ENCODE measurements at regions not wholly inside any gene's neighbourhood (a gene's known extent, or its start where the extent isn't known, plus 50 kb on each side); places are given as distances from the start of the nearest gene placed in this dataset.

GRCh38 chr5:147095740-147096139, 139.1 kb upstream of the STK32A start (continued):
- TF ChIP-seq REST (IDR thresholded peaks at IDR 0.05; ENCODE audit: low read depth) (no peak), SIN3A (IDR thresholded peaks at IDR 0.05; ENCODE audit: low read depth) (no peak), MAX (IDR thresholded peaks at IDR 0.05) (no peak), ELF1 (IDR thresholded peaks at IDR 0.05; ENCODE audit: borderline replicate concordance, low read depth) (no peak), ZNF274 (IDR thresholded peaks at IDR 0.05; ENCODE audit: low read depth, low read length) (no peak), ZFX (IDR thresholded peaks at IDR 0.05) (no peak), CEBPB (IDR thresholded peaks at IDR 0.05; ENCODE audit: low read depth) (no peak), RAD21 (IDR thresholded peaks at IDR 0.05; ENCODE audit: low read depth) (no peak), EZH2 (IDR thresholded peaks at IDR 0.05) (no peak), POLR2AphosphoS5 (IDR thresholded peaks at IDR 0.05; ENCODE audit: low read depth, low read length) (no peak), EGR1 (IDR thresholded peaks at IDR 0.05; ENCODE audit: low read depth) (no peak), CBX3 (IDR thresholded peaks at IDR 0.05; ENCODE audit: low read depth) (no peak), SP1 (IDR thresholded peaks at IDR 0.05; ENCODE audit: low read depth) (no peak)

- H3K9me3 ChIP-seq (ENCODE audit: control insufficient read depth in 1 of 2, insufficient read depth in 1 of 2, low read depth in 1 of 2, low read length in 2 of 2): no peaks in the 10 kb centered on the region
- H3K4me1 ChIP-seq (ENCODE audit: control insufficient read depth in 1 of 2, insufficient read depth in 2 of 2, low read length in 2 of 2): peaks cover 3 to 7% of the 10 kb centered on the region in 2 experiments; a peak in 3 of 4 replicates
- RAD21 ChIA-PET (ENCODE audit: low non-redundant PET in 1 of 2, low total read pairs in 2 of 2, uncharacterized antibody in 2 of 2, unreplicated experiment in 2 of 2): interaction anchor here (0.8 to 0.9 kb wide), 3 partner anchors 91 to 271 kb away, joined by 3 to 5 read pairs (median 3); no protein-coding TSS in a partner anchor
- CTCF ChIA-PET: interaction anchor here (0.6 to 4.8 kb wide), 14 partner anchors 8 to 480 kb away, joined by 3 to 62 read pairs (median 4); no protein-coding TSS in a partner anchor
- DNase-seq (ENCODE audit: low read depth, low spot score) (peak; percentile 42), ATAC-seq (peak; percentile 84)
- POLR2A ChIA-PET: no interaction called here
- H3K4me3 ChIP-seq (replicated peaks in 1 of 2; ENCODE audit: low read depth in 1 of 2, low read length in 2 of 2): no peak overlapping the region
- H3K79me2 ChIP-seq (ENCODE audit: insufficient read depth, low read length): no peaks in the 10 kb centered on the region
- no peak overlapping the region for H3K9ac ChIP-seq (ENCODE audit: low read length)
- H4K20me1 ChIP-seq (ENCODE audit: insufficient read depth): no peaks in the 10 kb centered on the region
- H3K4me2 ChIP-seq (ENCODE audit: low read length): peak overlapping the region; percentile 46
- no peaks in the 10 kb centered on the region for H3K27me3 ChIP-seq (ENCODE audit: insufficient read depth, low read length)
- H3K36me3 ChIP-seq (ENCODE audit: control insufficient read depth in 1 of 2, insufficient read depth in 2 of 2, low read length in 2 of 2): no peaks in the 10 kb centered on the region
- intact Hi-C loops (cut with micrococcal nuclease): loop anchor here (1.0 to 5.0 kb wide), 4 partner anchors 90 to 566 kb away; no protein-coding TSS in a partner anchor
- H2AFZ ChIP-seq (ENCODE audit: low read depth, low read length, poor library complexity, severe bottlenecking): peak overlapping the region; percentile 95
- H3K9me2 ChIP-seq (ENCODE audit: insufficient read depth): no peaks in the 10 kb centered on the region
- H3K27ac ChIP-seq (ENCODE audit: low read depth, low read length): no peak overlapping the region
- no TSS peak for BruUV-seq (replicated peaks)
- TF ChIP-seq REST (IDR thresholded peaks at IDR 0.05; ENCODE audit: low read depth): no peak
- no peak for TF ChIP-seq ELF1 (IDR thresholded peaks at IDR 0.05; ENCODE audit: borderline replicate concordance, low read depth)
- TF ChIP-seq EGR1 (IDR thresholded peaks at IDR 0.05; ENCODE audit: low read depth): no peak; the same call in 1 of the 2 replicates
- TF ChIP-seq JUND (IDR thresholded peaks at IDR 0.05): no peak
- peak; percentile 44 to 72 (median 68); a peak in 5 of 6 replicates for TF ChIP-seq CTCF (IDR thresholded peaks at IDR 0.05 in 2 of 3, conservative IDR thresholded peaks at IDR 0.05 in 1 of 3; ENCODE audit: borderline replicate concordance in 1 of 3, insufficient read depth in 1 of 3, low read depth in 2 of 3, low read length in 2 of 3)
- TF ChIP-seq RAD21 (IDR thresholded peaks at IDR 0.05; ENCODE audit: low read depth): peak; percentile 42
- no peak for TF ChIP-seq SRF (IDR thresholded peaks at IDR 0.05; ENCODE audit: low read depth)
- TF ChIP-seq POLR2AphosphoS5 (IDR thresholded peaks at IDR 0.05; ENCODE audit: low read depth, low read length): no peak
- TF ChIP-seq ZNF274 (IDR thresholded peaks at IDR 0.05; ENCODE audit: low read depth, low read length): no peak
Observed at GRCh38 chr5:147098233-147098790, 136.5 kb upstream of the STK32A start.
